Uterus (tissue), 3 donors: ENCODE measurements at regions not wholly inside any gene's neighbourhood (a gene's known extent, or its start where the extent isn't known, plus 50 kb on each side); places are given as distances from the start of the nearest gene placed in this dataset.
A peak's percentile ranks its signal among the peaks of the same experiment; 100 is the strongest.

ENCODE experiments used
- DNase-seq, 2 donors: peaks; one replicate each; pipeline ENCODE4 v3.0.0-alpha.2; 2019 to 2020
- H3K27ac ChIP-seq, 2 donors: fragments of 200-600 bp; sonication (generic); 1 replicate in 1 of 2; 2 replicates in 1 of 2; pipeline ENCODE4 v1.5.1; 2016 to 2018
- H3K27me3 ChIP-seq, 2 donors: fragments of 200-600 bp; sonication (generic); one replicate each; pipeline ENCODE4 v1.5.1; 2018 to 2019; ENCODE audit warnings: control low read depth in 1 of 2
- H3K36me3 ChIP-seq, 2 donors: fragments of 200-600 bp; sonication (generic); one replicate each; pipeline ENCODE4 v1.5.1; 2019; ENCODE audit warnings: control low read depth in 1 of 2
- H3K4me1 ChIP-seq, 2 donors: fragments of 200-600 bp; sonication (generic); one replicate each; pipeline ENCODE4 v1.5.1; 2018 to 2019; ENCODE audit warnings: control low read depth in 1 of 2
- H3K4me3 ChIP-seq, 2 donors: fragments of 200-600 bp; sonication (generic); 1 replicate in 1 of 2; 2 replicates in 1 of 2; pipeline ENCODE4 v1.5.1; 2018 to 2019; ENCODE audit warnings: mild to moderate bottlenecking in 1 of 2
- H3K9me3 ChIP-seq, 2 donors: fragments of 200-600 bp; sonication (generic); one replicate each; pipeline ENCODE4 v1.5.1; 2019; ENCODE audit warnings: control low read depth in 1 of 2
- POLR2A ChIP-seq, 2 donors: fragments of 450-650 bp; IDR thresholded peaks; one replicate each; pipeline ENCODE4 v1.6.1; 2016; ENCODE audit warnings: antibody characterized with exemption in 2 of 2, mild to moderate bottlenecking in 1 of 2, moderate library complexity in 1 of 2
- intact Hi-C: fragments of 100-400 bp; cut with DNase I; formaldehyde crosslinking; loops from one replicate; pipeline ENCODE4 v1.15.1; 2023; ENCODE audit warnings: low total_unique reads
- TF ChIP-seq, protein P1 (sequence below), 4 experiments: fragments of 200-600 bp in 2 of 4; fragments of 450-650 bp in 2 of 4; sonication (generic) in 2 of 4; IDR thresholded peaks; one replicate each; pipeline ENCODE4 v1.5.1; 2016 to 2019; ENCODE audit warnings: antibody characterized with exemption in 4 of 4, mild to moderate bottlenecking in 2 of 4, moderate library complexity in 1 of 4
- donor health status: DM: yes; HTN: yes; CAD: no.

DNA sequence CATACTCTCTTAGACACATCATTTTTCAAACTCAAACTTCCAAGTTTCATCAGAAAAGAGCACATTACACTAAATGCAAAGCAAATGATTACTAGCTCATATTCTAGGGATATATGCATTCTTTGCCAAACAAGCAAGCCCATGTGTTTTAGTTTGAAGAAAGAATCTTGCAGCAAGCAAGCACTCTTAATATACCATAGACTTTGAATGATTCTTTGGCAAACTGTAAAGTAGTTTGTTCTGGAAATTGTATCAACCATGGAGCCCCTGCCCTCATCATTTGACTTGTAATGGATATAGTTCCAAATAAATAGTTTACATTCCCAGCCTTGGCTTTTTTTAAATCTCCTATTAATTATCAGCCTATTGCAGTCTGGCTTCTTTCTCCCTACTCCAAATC, 325.2 kb downstream of the NR2F1-AS1 start:
- H3K4me3 ChIP-seq = no peak overlapping the region
- H3K27ac ChIP-seq = no peak overlapping the region
- H3K4me1 ChIP-seq = no peaks in the 10 kb centered on the region
- H3K9me3 ChIP-seq = no peaks in the 10 kb centered on the region
- DNase-seq = no peak
- H3K27me3 ChIP-seq = no peaks in the 10 kb centered on the region
- TF ChIP-seq, protein P1, sequence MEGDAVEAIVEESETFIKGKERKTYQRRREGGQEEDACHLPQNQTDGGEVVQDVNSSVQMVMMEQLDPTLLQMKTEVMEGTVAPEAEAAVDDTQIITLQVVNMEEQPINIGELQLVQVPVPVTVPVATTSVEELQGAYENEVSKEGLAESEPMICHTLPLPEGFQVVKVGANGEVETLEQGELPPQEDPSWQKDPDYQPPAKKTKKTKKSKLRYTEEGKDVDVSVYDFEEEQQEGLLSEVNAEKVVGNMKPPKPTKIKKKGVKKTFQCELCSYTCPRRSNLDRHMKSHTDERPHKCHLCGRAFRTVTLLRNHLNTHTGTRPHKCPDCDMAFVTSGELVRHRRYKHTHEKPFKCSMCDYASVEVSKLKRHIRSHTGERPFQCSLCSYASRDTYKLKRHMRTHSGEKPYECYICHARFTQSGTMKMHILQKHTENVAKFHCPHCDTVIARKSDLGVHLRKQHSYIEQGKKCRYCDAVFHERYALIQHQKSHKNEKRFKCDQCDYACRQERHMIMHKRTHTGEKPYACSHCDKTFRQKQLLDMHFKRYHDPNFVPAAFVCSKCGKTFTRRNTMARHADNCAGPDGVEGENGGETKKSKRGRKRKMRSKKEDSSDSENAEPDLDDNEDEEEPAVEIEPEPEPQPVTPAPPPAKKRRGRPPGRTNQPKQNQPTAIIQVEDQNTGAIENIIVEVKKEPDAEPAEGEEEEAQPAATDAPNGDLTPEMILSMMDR (IDR thresholded peaks at IDR 0.05) = no peak
- no peak for TF ChIP-seq POLR2A (IDR thresholded peaks at IDR 0.05)
- no peaks in the 10 kb centered on the region for H3K36me3 ChIP-seq
- intact Hi-C loops = no loop called here

GRCh38 chr5:93252165-93252564, 328.9 kb downstream of the NR2F1-AS1 start:
- no peaks in the 10 kb centered on the region for H3K9me3 ChIP-seq
- no peaks in the 10 kb centered on the region for H3K36me3 ChIP-seq
- peak in 1 of 2 donors; percentile 15 for DNase-seq
- H3K27me3 ChIP-seq = no peaks in the 10 kb centered on the region
- intact Hi-C loops = no loop called here
- TF ChIP-seq, protein P1 (IDR thresholded peaks at IDR 0.05) = peak in 1 of 4 experiments; percentile 20
- no peak for TF ChIP-seq POLR2A (IDR thresholded peaks at IDR 0.05)
- H3K4me3 ChIP-seq = no peak overlapping the region
- H3K4me1 ChIP-seq = no peaks in the 10 kb centered on the region
- H3K27ac ChIP-seq = no peak overlapping the region

DNA sequence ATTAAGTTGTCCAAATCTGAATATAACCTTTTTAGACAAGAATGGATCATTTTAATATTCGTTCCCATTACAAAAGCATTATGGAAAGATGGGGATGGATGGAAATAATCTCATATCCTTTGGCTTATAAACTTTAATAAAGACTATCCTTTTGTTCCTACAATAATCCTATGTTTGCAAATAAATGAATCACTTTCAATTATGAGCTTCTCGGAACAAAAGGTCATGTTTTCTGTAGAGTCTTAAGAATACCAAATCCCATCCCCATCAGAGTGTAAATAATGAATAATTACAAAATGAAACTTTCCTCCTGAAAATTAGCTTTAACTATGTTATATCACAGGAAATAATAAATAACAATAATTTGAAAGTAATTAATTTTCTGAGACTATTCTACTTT, 329.7 kb downstream of the NR2F1-AS1 start:
- Histone ChIP-seq H3K4me3 (no peak overlapping the region), H3K9me3 (no peaks in the 10 kb centered on the region), H3K27me3 (no peaks in the 10 kb centered on the region), H3K27ac (no peak overlapping the region), H3K36me3 (no peaks in the 10 kb centered on the region), H3K4me1 (no peaks in the 10 kb centered on the region)
- TF ChIP-seq, protein P1 (IDR thresholded peaks at IDR 0.05) = no peak
- no peak for TF ChIP-seq POLR2A (IDR thresholded peaks at IDR 0.05)
- intact Hi-C loops = no loop called here
- no peak for DNase-seq

- no peak for DNase-seq
- Histone ChIP-seq H3K27me3 (no peaks in the 10 kb centered on the region), H3K36me3 (no peaks in the 10 kb centered on the region), H3K27ac (peak overlapping the region; percentile 77 to 86), H3K9me3 (no peaks in the 10 kb centered on the region), H3K4me3 (no peak overlapping the region), H3K4me1 (peaks cover 0 to 6% of the 10 kb centered on the region in 2 donors)
- intact Hi-C loops = no loop called here
- TF ChIP-seq, protein P1 (IDR thresholded peaks at IDR 0.05) = no peak
- no peak for TF ChIP-seq POLR2A (IDR thresholded peaks at IDR 0.05)
These were observed 330.6 kb downstream of the NR2F1-AS1 start for GRCh38 chr5:93250424-93250823.

DNA sequence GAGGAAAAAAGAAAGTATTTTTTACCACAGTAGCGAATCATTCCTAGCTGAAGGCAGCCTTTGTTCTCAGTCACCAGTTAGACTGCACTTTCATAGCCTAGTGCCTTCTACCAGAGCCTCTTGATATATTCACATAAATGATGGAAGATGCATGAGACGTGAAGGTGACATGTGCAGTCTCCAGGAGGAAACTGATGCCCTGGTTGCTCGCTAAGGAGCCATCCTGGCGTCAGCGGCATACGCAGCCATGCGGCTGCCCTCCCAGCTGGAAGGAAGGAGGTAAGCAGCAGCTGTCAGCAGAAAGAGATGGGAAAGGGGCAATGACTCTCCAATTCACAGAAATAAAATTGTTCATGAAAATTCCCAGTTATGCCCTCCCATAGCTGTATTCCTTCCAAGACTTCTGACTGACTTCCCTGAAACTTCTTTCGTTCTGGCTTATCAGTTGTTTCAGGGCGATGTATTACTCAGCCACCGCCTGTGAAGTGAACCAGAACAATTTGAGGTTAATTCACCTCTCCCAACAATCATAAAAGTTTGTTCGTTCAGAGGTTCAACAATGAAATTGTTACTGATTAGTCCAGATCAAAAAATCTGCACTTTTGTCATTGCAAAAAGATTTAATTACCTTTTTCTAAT, 331.2 kb downstream of the NR2F1-AS1 start:
- no peaks in the 10 kb centered on the region for H3K36me3 ChIP-seq
- peaks cover 0 to 6% of the 10 kb centered on the region in 2 donors for H3K4me1 ChIP-seq
- intact Hi-C loops = no loop called here
- peak overlapping the region; percentile 34 to 39 for H3K4me3 ChIP-seq
- TF ChIP-seq, protein P1 (IDR thresholded peaks at IDR 0.05) = no peak
- TF ChIP-seq POLR2A (IDR thresholded peaks at IDR 0.05) = no peak
- H3K9me3 ChIP-seq = no peaks in the 10 kb centered on the region
- peak overlapping the region; percentile 77 to 86 for H3K27ac ChIP-seq
- no peaks in the 10 kb centered on the region for H3K27me3 ChIP-seq
- DNase-seq = no peak
